Activated CD8-positive, alpha-beta memory T cell treated with anti-CD3 and anti-CD28 coated beads, Interleukin-2, amount 50 U/mL, for 1 hour (primary cell): ENCODE measurements at regions not wholly inside any gene's neighbourhood (a gene's known extent, or its start where the extent isn't known, plus 50 kb on each side); places are given as distances from the start of the nearest gene placed in this dataset.

Source experiments
- DNase-seq: peaks from one replicate; pipeline ENCODE4 v3.0.0-alpha.2; 2020; ENCODE audit errors: extremely low read depth

- no peak for DNase-seq
Observed at GRCh38 chr13:73622381-73622780, 511.8 kb downstream of the KLF12 start.

- no peak for DNase-seq
Observed at GRCh38 chr13:73618275-73618865, 515.8 kb downstream of the KLF12 start.

GRCh38 chr13:73616861-73617260 is 517.3 kb downstream of the KLF12 start:
- DNase-seq, result no peak

- DNase-seq, result no peak
Observed at GRCh38 chr13:73610799-73611592, 523.2 kb downstream of the KLF12 start.

GRCh38 chr13:73608711-73609485 is 525.3 kb downstream of the KLF12 start:
- no peak for DNase-seq

- no peak for DNase-seq
Observed at GRCh38 chr13:73608157-73608516, 526.1 kb downstream of the KLF12 start.

GRCh38 chr13:73607489-73608156 is 526.6 kb downstream of the KLF12 start:
- no peak for DNase-seq

GRCh38 chr13:73603646-73604045 is 530.6 kb downstream of the KLF12 start:
- DNase-seq, result no peak

- DNase-seq, result no peak
Observed at GRCh38 chr13:73602295-73602694, 531.9 kb downstream of the KLF12 start.

- no peak for DNase-seq
Observed at GRCh38 chr13:73601708-73602107, 532.5 kb downstream of the KLF12 start.

- no peak for DNase-seq
Observed at GRCh38 chr13:73599232-73600128, 534.7 kb downstream of the KLF12 start.

GRCh38 chr13:73598020-73598712 is 536.0 kb downstream of the KLF12 start:
- DNase-seq, result no peak

GRCh38 chr13:73596382-73596781 is 537.6 kb downstream of the KLF5 start:
- no peak for DNase-seq

GRCh38 chr13:73593199-73593765 is 534.5 kb downstream of the KLF5 start:
- no peak for DNase-seq

GRCh38 chr13:73591861-73592260 is 533.1 kb downstream of the KLF5 start:
- DNase-seq, result no peak

GRCh38 chr13:73590795-73591194 is 532.0 kb downstream of the KLF5 start:
- DNase-seq, result no peak

- no peak for DNase-seq
Observed at GRCh38 chr13:73585236-73585635, 526.4 kb downstream of the KLF5 start.

GRCh38 chr13:73583331-73583730 is 524.5 kb downstream of the KLF5 start:
- no peak for DNase-seq

- no peak for DNase-seq
Observed at GRCh38 chr13:73580513-73581267, 521.9 kb downstream of the KLF5 start.
